ENCODE measurements at regions not wholly inside any gene's neighbourhood (a gene's known extent, or its start where the extent isn't known, plus 50 kb on each side); places are given as distances from the start of the nearest gene placed in this dataset.

GRCh38 chr3:117903226-117903625 lies 1131.4 kb downstream of the IGSF11 start:
- Histone ChIP-seq H3K27ac (ENCODE audit: low read length) (no peak overlapping the region), H3K27me3 (ENCODE audit: insufficient read depth, low read length, poor library complexity) (no peaks in the 10 kb centered on the region), H3K4me2 (ENCODE audit: insufficient read depth, low read length) (no peak overlapping the region), H2AFZ (ENCODE audit: low read depth, low read length) (no peak overlapping the region), H3K4me3 (ENCODE audit: low read depth in 1 of 2, low read length in 2 of 2) (no peak overlapping the region), H3K36me3 (ENCODE audit: insufficient read depth, low read length) (no peaks in the 10 kb centered on the region), H3K9ac (ENCODE audit: low read depth, low read length) (no peak overlapping the region), H3K79me2 (ENCODE audit: insufficient read depth, low read length) (no peaks in the 10 kb centered on the region), H4K20me1 (ENCODE audit: insufficient read depth, low read length) (no peaks in the 10 kb centered on the region), H3K4me1 (ENCODE audit: insufficient read depth, low read length) (no peaks in the 10 kb centered on the region), H3K9me3 (ENCODE audit: insufficient read depth, low read length, severe bottlenecking) (no peaks in the 10 kb centered on the region)
- DNase-seq (no peak), ATAC-seq (ENCODE audit: insufficient read depth, low read depth) (no peak)
- no peak for TF ChIP-seq EZH2 (IDR thresholded peaks at IDR 0.05; ENCODE audit: borderline replicate concordance, low read depth, low read length, severe bottlenecking)
- TF ChIP-seq CTCF (IDR thresholded peaks at IDR 0.05; ENCODE audit: borderline replicate concordance, extremely low read depth, low read length, poor library complexity, severe bottlenecking): no peak

GRCh38 chr3:117910820-117911521 lies 1123.7 kb downstream of the IGSF11 start:
- no peak for DNase-seq
- H3K4me3 ChIP-seq (ENCODE audit: low read depth in 1 of 2, low read length in 2 of 2): no peak overlapping the region
- H4K20me1 ChIP-seq (ENCODE audit: insufficient read depth, low read length): no peaks in the 10 kb centered on the region
- no peaks in the 10 kb centered on the region for H3K79me2 ChIP-seq (ENCODE audit: insufficient read depth, low read length)
- H3K4me1 ChIP-seq (ENCODE audit: insufficient read depth, low read length): no peaks in the 10 kb centered on the region
- no peaks in the 10 kb centered on the region for H3K36me3 ChIP-seq (ENCODE audit: insufficient read depth, low read length)
- H3K27ac ChIP-seq (ENCODE audit: low read length): no peak overlapping the region
- TF ChIP-seq CTCF (IDR thresholded peaks at IDR 0.05; ENCODE audit: borderline replicate concordance, extremely low read depth, low read length, poor library complexity, severe bottlenecking): no peak
- TF ChIP-seq EZH2 (IDR thresholded peaks at IDR 0.05; ENCODE audit: borderline replicate concordance, low read depth, low read length, severe bottlenecking): no peak
- ATAC-seq (ENCODE audit: insufficient read depth, low read depth): no peak
- H3K27me3 ChIP-seq (ENCODE audit: insufficient read depth, low read length, poor library complexity): no peaks in the 10 kb centered on the region
- no peak overlapping the region for H3K4me2 ChIP-seq (ENCODE audit: insufficient read depth, low read length)
- no peak overlapping the region for H3K9ac ChIP-seq (ENCODE audit: low read depth, low read length)
- H2AFZ ChIP-seq (ENCODE audit: low read depth, low read length): no peak overlapping the region
- no peaks in the 10 kb centered on the region for H3K9me3 ChIP-seq (ENCODE audit: insufficient read depth, low read length, severe bottlenecking)

GRCh38 chr3:117912352-117912751 lies 1122.3 kb downstream of the IGSF11 start:
- H2AFZ ChIP-seq (ENCODE audit: low read depth, low read length): no peak overlapping the region
- no peaks in the 10 kb centered on the region for H3K79me2 ChIP-seq (ENCODE audit: insufficient read depth, low read length)
- no peak for DNase-seq
- no peaks in the 10 kb centered on the region for H4K20me1 ChIP-seq (ENCODE audit: insufficient read depth, low read length)
- H3K36me3 ChIP-seq (ENCODE audit: insufficient read depth, low read length): no peaks in the 10 kb centered on the region
- no peaks in the 10 kb centered on the region for H3K9me3 ChIP-seq (ENCODE audit: insufficient read depth, low read length, severe bottlenecking)
- no peak overlapping the region for H3K4me3 ChIP-seq (ENCODE audit: low read depth in 1 of 2, low read length in 2 of 2)
- no peak for ATAC-seq (ENCODE audit: insufficient read depth, low read depth)
- TF ChIP-seq CTCF (IDR thresholded peaks at IDR 0.05; ENCODE audit: borderline replicate concordance, extremely low read depth, low read length, poor library complexity, severe bottlenecking) (no peak), EZH2 (IDR thresholded peaks at IDR 0.05; ENCODE audit: borderline replicate concordance, low read depth, low read length, severe bottlenecking) (no peak)
- H3K4me2 ChIP-seq (ENCODE audit: insufficient read depth, low read length): no peak overlapping the region
- no peaks in the 10 kb centered on the region for H3K27me3 ChIP-seq (ENCODE audit: insufficient read depth, low read length, poor library complexity)
- no peak overlapping the region for H3K27ac ChIP-seq (ENCODE audit: low read length)
- H3K4me1 ChIP-seq (ENCODE audit: insufficient read depth, low read length): no peaks in the 10 kb centered on the region
- no peak overlapping the region for H3K9ac ChIP-seq (ENCODE audit: low read depth, low read length)
